Smooth muscle cell (in vitro differentiated cells): ENCODE measurements at regions not wholly inside any gene's neighbourhood (a gene's known extent, or its start where the extent isn't known, plus 50 kb on each side); places are given as distances from the start of the nearest gene placed in this dataset.

Source experiments
- DNase-seq: peaks from one replicate; lab custom pipeline; 2025; ENCODE audit not compliant: unreplicated experiment; lab: John Stamatoyannopoulos, UW
- H2AFZ ChIP-seq: fragments of 200-600 bp; sonication (generic); 2 replicates; pipeline ENCODE4 v1.6.0; 2016; ENCODE audit warnings: antibody characterized with exemption, low read depth, mild to moderate bottlenecking
- H3F3A ChIP-seq: fragments of 200-600 bp; sonication (generic); 2 replicates; pipeline ENCODE4 v1.6.0; 2017; ENCODE audit warnings: antibody characterized with exemption, low read depth
- H3K27ac ChIP-seq: fragments of 200-600 bp; sonication (generic); 2 replicates; pipeline ENCODE4 v1.5.1; 2016; ENCODE audit warnings: low read depth, mild to moderate bottlenecking
- H3K27me3 ChIP-seq: fragments of 200-600 bp; sonication (generic); 2 replicates; pipeline ENCODE4 v1.6.1; 2016; ENCODE audit warnings: low read depth, mild to moderate bottlenecking
- H3K36me3 ChIP-seq: fragments of 200-600 bp; sonication (generic); 2 replicates; pipeline ENCODE4 v1.5.1; 2016; ENCODE audit warnings: low read depth
- H3K4me1 ChIP-seq: fragments of 200-600 bp; sonication (generic); 2 replicates; pipeline ENCODE4 v1.5.1; 2016; ENCODE audit warnings: low read depth
- H3K4me2 ChIP-seq: fragments of 200-600 bp; sonication (generic); 2 replicates; pipeline ENCODE4 v1.6.0; 2016; ENCODE audit warnings: mild to moderate bottlenecking
- H3K4me3 ChIP-seq: fragments of 200-600 bp; sonication (generic); 2 replicates; pipeline ENCODE4 v1.5.1; 2016; ENCODE audit warnings: mild to moderate bottlenecking
- H3K79me2 ChIP-seq: fragments of 200-600 bp; sonication (generic); 2 replicates; pipeline ENCODE4 v1.6.0; 2016; ENCODE audit warnings: low read depth, mild to moderate bottlenecking
- H3K9ac ChIP-seq: fragments of 200-600 bp; sonication (generic); 2 replicates; pipeline ENCODE4 v1.6.0; 2016; ENCODE audit warnings: low read depth
- H3K9me3 ChIP-seq: fragments of 200-600 bp; sonication (generic); replicated peaks from 2 replicates; pipeline ENCODE4 v1.5.1; 2016; ENCODE audit warnings: low read depth
- H4K20me1 ChIP-seq: fragments of 200-600 bp; sonication (generic); 2 replicates; pipeline ENCODE4 v1.6.0; 2016; ENCODE audit warnings: low read depth
- WGBS: methylation state at CpG from one replicate; pipeline ENCODE4 v1.1.7; 2016; ENCODE audit warnings: low lambda C conversion rate; 5-methylcytosine and 5-hydroxymethylcytosine counted together
- TF ChIP-seq, protein P1 (sequence below): fragments of 200-600 bp; sonication (generic); IDR thresholded peaks from 2 replicates; pipeline ENCODE4 v1.5.1; 2017; ENCODE audit warnings: borderline replicate concordance, mild to moderate bottlenecking, antibody characterized with exemption; ENCODE audit not compliant: insufficient read depth, poor library complexity, severe bottlenecking

DNA sequence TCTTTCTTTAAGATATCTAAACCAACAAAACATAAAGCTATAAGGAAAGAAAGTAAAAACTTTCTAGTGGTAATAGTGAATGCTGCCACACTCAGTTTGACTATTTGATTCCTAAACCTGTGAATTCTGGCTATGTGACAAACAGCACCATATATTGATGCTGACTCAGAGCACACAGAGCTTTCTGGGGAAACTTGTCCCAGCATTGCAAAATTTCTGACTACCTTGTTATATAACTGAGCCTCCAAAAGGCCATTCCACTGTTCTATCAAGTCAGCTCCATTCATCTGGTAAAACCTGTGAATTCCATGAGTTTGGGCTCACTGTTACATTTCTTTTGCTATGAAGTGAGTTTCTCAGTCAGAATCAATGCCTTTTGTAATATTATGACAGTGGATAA, 1229.7 kb downstream of the PCDH18 start:
- Histone ChIP-seq H3K9ac (no peak overlapping the region), H3K4me2 (no peak overlapping the region)

DNA sequence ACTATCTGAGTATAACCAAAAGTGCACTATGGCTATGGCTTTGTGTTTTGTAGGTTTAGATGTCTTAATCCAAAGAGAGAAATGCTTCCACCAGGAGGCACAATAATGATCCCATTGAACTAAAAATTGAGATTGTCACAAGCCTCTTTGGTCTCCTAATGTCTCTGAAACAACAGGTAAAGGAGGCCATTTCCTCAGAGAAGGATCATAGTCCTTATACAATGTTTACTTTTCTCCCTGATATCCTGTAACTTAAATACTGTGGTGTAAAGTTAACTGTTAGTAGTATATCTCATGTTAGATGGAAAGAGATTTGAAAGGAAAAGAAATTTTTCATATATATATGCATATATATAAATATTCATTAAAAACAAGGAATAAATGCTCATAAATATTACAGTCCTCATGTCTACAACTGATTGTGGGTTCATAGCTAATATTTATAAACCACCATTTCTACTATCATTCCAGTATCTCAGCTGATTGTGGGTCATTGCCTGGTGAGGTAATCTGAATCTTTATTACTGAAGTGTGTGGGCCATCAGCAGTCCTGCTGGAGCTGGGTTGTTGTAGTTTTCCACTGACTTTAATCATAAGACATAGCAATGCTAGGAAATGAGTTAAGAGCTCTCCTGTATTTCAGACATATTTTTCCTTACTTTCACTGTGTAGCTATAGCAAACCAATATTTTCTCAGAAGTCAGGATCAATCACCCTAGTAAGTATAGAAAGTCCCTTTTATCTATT, 1230.4 kb downstream of the PCDH18 start:
- Histone ChIP-seq H3K27me3 (no peaks in the 10 kb centered on the region), H4K20me1 (no peaks in the 10 kb centered on the region), H3K36me3 (no peaks in the 10 kb centered on the region), H3K4me3 (no peak overlapping the region), H3K9me3 (no peaks in the 10 kb centered on the region), H2AFZ (no peak overlapping the region), H3K4me1 (no peaks in the 10 kb centered on the region), H3K79me2 (no peaks in the 10 kb centered on the region), H3K4me2 (no peak overlapping the region), H3K27ac (no peak overlapping the region), H3K9ac (no peak overlapping the region), H3F3A (no peaks in the 10 kb centered on the region)
- TF ChIP-seq, protein P1, sequence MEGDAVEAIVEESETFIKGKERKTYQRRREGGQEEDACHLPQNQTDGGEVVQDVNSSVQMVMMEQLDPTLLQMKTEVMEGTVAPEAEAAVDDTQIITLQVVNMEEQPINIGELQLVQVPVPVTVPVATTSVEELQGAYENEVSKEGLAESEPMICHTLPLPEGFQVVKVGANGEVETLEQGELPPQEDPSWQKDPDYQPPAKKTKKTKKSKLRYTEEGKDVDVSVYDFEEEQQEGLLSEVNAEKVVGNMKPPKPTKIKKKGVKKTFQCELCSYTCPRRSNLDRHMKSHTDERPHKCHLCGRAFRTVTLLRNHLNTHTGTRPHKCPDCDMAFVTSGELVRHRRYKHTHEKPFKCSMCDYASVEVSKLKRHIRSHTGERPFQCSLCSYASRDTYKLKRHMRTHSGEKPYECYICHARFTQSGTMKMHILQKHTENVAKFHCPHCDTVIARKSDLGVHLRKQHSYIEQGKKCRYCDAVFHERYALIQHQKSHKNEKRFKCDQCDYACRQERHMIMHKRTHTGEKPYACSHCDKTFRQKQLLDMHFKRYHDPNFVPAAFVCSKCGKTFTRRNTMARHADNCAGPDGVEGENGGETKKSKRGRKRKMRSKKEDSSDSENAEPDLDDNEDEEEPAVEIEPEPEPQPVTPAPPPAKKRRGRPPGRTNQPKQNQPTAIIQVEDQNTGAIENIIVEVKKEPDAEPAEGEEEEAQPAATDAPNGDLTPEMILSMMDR, result no peak
- DNase-seq, result no peak

More for the DNA sequence above, 1229.7 kb downstream of the PCDH18 start:
- TF ChIP-seq, protein P1, result no peak
- DNase-seq, result no peak
- Histone ChIP-seq H3K36me3 (no peaks in the 10 kb centered on the region), H3K4me3 (no peak overlapping the region), H3K9me3 (no peaks in the 10 kb centered on the region), H3K79me2 (no peaks in the 10 kb centered on the region), H3K27me3 (no peaks in the 10 kb centered on the region), H3K4me1 (no peaks in the 10 kb centered on the region), H3K27ac (no peak overlapping the region), H4K20me1 (no peaks in the 10 kb centered on the region), H2AFZ (no peak overlapping the region), H3F3A (no peaks in the 10 kb centered on the region)

GRCh38 chr4:136283977-136284376, 1248.3 kb downstream of the PCDH18 start:
- Histone ChIP-seq H3K4me3 (no peak overlapping the region), H3K27ac (no peak overlapping the region), H3K79me2 (no peaks in the 10 kb centered on the region), H3K4me1 (no peaks in the 10 kb centered on the region), H3K27me3 (no peaks in the 10 kb centered on the region), H3K9me3 (no peaks in the 10 kb centered on the region), H2AFZ (no peak overlapping the region), H4K20me1 (no peaks in the 10 kb centered on the region), H3F3A (no peaks in the 10 kb centered on the region), H3K4me2 (no peak overlapping the region), H3K36me3 (no peaks in the 10 kb centered on the region), H3K9ac (no peak overlapping the region)
- 86% methylated on average over 2 of the region's 2 CpGs for WGBS
- TF ChIP-seq, protein P1, result no peak
- no peak for DNase-seq

DNA sequence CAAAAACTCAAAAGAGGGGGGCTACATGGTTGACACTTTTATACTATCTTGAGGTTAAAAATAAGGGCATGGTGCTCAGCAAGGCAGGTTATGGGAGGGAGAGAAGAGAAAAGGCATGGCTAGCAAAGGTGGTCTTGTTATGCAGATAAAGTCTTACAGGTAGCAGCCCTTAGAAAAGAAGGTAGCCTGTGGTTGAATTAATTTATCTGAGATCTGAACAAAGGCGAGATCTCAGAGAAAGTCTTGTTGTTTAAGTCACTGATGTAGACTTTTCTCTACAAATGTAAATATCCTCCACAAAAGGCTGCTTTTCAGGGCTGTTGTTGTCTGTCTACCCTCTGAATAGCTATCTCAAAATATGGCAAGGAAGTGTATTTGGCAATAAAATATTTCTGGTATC, 1250.4 kb downstream of the PCDH18 start:
- Histone ChIP-seq H3K79me2 (no peaks in the 10 kb centered on the region), H3K27me3 (no peaks in the 10 kb centered on the region), H3K9ac (no peak overlapping the region), H3K27ac (no peak overlapping the region), H3K36me3 (no peaks in the 10 kb centered on the region), H3K9me3 (no peaks in the 10 kb centered on the region), H3F3A (no peaks in the 10 kb centered on the region), H3K4me2 (no peak overlapping the region), H2AFZ (no peak overlapping the region), H3K4me1 (no peaks in the 10 kb centered on the region), H4K20me1 (no peaks in the 10 kb centered on the region), H3K4me3 (no peak overlapping the region)
- TF ChIP-seq, protein P1, result no peak
- DNase-seq, result no peak
- 54% methylated on average over 1 of the region's 1 CpG for WGBS
